HG02759 (cell line): ENCODE measurements at regions not wholly inside any gene's neighbourhood (a gene's known extent, or its start where the extent isn't known, plus 50 kb on each side); places are given as distances from the start of the nearest gene placed in this dataset.
"Not testable (repeated sequence)": the region's sequence is repeated elsewhere in the genome, so short reads cannot be mapped to it uniquely, and the experiment has no call there.

Source experiments
- ATAC-seq: cut with Tn5 transposase; IDR thresholded peaks from one replicate; pipeline ENCODE4 v1.9.1; 2021; ENCODE audit warnings: mild to moderate bottlenecking, moderate library complexity; ENCODE audit not compliant: unreplicated experiment

DNA sequence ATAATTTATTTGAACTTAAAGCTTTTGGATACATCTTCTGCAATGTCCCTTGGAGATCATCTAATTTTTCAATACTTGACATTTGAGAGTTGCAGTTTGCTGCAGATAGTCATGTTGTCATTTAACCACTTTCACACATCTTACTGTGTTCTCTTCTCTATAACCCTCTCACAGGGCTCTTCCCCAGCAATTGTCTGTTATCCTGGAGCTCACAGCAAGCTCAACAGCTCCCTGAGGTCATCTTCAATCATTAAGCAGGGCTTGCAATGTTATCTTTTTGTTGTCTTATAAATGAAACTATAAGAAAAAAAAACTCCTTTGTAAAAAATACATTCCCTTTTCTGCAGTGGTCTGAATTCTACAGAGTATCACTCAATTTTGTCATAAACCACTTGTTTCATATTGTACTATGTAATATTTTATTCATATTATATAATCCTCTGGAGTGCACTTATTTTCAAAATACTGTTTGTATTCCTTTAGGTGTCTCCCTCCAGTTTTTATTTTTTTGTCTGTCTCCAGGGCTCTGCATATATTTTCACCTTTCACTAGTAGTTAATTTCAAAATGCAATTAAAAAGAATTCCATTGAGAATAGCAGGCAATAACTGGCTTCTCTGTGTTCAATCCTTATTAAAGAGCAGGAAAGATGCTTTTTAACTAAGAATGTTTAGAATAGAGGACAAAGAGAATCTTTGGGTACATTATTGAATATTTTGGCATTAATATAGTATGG lies 106.3 kb upstream of the ARSJ start:
- no peak for ATAC-seq

DNA sequence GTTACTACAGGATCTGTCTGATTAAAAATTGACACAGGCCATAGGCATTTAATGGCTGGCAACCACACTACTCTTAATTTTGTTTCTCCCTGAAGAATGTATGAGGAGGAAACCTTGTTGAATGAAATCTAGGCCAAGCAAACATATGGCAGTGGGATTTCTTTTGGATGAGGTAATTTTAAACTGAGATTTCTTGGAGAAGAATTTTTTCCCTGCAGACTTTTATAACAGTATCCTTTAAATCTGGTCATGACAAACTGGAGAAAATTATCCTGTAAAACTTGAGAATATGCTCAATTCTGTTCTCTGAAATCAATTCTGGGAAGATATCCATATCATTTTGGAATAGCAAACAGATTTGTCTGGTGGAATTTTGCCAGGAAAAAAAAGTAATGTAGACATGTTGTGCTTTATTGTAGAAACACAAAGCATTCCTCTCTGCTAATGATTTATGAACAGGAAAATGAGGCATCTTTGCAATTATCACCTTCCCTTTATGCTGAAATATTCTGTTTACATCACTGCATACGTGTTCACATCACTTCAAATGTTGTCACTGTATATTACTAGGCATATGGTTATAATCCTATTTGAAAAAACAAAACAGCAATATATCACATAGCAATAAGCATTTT lies 108.3 kb upstream of the ARSJ start:
- ATAC-seq, result no peak

DNA sequence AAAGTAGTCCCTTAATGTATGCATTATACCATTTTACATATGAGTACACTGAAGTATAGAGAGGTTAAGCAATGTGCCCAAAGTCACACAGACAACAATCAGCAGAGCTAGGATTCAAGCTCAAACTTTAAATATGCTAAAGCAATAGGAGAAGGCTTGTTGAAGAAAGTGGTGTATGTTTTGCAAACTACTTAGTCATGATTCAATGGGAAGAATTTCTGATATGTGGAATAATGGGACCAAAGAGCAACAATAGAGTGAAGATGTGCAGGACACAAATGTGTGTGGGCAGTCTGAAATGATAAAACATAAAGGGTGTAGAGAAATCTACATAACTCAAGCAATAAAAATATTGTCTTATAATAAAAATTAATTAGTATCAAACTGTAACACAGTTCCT lies 109.0 kb upstream of the ARSJ start:
- no peak for ATAC-seq

DNA sequence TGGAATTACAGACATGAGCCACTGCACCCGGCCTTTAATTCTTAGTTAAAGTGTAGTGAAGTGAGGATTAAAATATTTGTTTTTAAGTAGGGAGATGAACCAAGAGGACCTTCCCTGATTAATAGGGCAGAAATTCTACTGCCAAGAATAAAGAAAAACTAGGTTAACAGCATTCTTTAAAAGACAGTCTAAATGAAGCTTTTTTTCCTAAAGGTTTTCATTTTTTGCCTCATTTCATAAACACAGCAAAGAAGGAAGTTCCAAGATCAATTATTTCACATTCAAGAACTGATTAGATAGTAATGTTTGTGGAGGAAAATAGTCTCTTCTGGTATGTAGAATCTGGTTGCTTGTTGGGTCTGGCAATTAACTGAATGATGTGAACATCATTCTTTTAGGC lies 112.1 kb upstream of the ARSJ start:
- ATAC-seq, result no peak

DNA sequence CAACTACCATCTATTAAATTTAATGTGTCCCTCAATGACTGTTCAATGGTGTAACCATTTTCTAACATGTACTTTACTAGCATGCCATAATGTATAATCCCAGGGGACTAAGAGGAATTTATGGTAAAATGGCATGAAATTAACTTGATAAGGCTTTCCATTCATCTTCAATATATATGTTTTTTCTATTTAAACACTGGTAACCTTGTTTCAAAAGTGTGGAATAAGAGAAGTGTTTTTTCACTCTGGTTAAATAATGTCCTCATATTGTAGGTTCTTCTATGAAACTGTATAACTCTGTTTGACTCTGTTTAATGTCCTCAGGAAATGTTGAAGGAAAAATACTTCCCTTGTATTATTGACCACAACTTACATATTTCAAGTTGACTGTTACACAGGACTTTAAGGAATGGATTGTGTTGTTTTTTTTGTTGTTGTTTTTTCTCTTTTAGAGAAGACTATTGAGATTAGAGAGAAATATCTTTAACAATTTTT lies 113.8 kb upstream of the ARSJ start:
- no peak for ATAC-seq

DNA sequence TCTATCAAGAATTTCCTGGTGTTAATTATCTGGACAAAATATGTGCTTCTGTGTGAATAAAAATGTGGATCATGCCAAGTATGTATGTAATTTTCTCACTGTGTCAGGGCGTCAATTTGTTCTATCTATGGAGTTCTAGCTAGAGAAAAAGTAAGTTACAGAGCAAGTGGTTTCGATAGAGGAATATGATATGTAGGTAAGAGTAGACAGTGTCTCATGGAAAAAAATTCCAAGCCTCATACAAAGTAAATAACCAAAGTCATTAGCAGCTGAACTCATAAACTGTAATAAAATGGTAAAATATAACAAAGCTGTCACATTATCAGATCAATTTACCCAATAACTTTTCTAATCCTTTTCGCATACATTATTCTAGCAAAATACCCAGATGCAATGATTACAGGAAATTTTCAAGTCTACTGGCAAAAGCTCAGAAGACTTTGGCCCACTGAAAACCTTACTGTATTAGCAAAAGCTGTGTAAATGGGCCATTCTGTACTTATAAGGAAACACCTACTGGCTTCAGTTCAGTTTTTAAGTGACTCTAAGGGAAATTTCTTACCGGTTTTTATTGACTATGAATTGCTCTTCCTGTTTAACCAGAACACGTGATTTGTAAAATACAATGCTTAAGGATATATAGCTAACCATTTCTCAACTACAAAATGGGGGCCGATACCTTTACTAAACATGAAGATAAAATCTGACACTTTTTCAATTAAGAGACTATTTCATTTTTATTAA lies 121.0 kb upstream of the ARSJ start:
- no peak for ATAC-seq

DNA sequence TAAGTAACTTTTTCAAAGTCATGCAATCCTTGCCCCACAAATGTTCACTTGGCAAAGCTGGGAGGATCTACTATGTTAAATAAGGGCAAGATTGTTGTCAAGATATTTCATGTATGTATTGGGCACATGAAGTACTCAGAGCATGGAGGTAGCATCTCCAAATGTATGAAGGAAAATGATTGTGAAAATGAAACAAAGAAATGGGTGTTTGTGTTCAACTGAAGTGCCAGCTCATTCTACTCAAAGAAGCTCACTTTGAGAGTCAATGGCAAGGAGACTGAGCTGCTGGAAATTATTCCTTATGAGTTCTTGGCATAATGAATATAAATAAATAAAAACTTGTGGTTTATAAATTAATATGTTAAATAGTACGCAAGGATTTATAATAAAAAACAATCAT lies 124.5 kb upstream of the ARSJ start:
- ATAC-seq, result no peak

DNA sequence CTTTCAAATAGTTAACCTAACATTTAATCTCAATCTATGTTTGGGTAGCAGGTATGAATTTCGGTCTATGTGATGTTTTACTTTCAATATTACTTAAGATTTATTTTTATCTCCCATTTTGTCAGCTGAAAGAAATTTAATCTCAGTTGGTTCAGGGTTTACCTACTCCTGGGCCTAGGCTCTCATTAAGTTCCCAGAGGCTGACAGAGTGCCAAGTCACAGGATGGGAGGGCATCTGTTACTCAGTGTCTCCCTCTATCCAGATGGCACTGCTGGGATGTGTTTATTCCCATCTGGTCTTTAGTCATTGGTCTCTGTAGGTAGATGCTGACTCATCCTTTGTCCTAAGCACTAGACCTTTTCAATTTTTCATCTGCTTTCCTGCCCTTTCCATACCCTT lies 129.4 kb upstream of the ARSJ start:
- peak; percentile 74 for ATAC-seq

DNA sequence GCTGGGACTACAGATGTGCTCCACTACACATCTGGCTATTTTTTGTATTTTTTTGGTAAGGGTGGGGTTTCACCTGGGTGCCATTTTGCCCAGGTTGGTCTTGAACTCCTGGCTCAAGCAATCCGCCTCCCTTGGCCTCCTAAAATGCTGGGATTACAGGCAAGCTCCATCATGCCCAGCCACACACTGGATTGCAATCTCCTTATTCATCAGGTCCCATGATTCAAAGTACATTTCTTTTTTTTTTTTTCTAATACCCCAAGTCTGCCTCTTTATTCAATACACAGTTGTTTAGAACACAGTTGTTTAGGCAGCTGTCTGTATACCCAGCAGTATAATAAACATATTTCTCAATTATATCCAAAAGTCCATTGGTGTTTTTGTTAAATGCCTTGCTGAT lies 130.3 kb upstream of the ARSJ start:
- no peak for ATAC-seq

DNA sequence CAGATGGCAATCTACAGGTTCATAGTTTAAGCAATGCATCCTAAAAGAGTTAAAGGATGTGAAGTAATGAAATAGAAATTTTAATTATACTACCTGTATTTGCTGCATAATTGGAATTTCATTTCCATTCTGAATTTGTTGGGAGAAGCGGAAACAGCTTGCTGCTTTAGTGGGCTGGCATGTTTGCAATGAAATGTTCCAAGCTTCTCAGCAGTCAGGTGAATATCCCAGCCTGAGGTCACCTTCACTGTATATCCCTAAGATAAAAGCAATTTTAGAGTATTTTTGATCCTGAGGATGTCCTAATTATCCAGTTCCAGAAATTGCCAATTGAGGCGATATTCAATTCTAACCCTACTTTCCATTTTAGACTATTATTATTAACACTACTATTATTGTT lies 136.1 kb upstream of the ARSJ start:
- no peak for ATAC-seq

DNA sequence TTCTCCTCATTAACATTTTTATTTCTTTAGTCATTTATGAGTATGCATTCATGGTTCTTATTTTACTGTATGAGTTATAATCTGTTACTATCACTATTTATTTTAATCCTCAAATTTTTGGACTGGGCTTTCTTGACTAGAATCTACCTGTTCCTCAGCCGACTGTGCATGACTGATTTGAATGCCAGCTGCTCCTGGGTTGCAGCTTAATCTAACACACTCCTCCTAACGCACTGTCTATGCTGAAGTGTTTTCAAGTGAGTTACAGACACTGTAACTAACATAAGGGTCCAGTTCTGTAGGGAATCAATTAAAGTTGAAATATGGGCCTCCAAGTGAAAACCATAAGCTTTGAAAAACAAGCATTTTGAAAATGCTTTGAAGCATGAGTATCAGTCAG lies 137.4 kb upstream of the ARSJ start:
- no peak for ATAC-seq

DNA sequence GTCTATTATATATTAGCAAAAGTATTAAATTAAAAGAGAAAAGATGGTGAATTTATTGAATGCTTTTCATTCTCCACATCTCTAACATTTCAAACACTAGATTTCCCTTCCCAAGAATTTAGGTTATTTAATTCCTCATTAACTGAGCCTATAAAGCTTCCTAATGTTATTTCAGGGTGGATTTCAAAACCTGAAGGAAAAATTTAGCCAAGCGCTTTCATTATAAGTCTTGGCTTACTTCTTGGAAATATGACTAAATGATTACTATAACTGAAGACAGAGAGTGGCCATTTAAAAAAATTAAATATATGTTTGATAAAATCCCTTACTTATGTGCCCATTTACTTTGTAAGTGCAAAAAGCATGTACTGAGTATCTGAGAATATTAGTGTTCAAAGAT lies 141.8 kb upstream of the ARSJ start:
- ATAC-seq, result no peak

DNA sequence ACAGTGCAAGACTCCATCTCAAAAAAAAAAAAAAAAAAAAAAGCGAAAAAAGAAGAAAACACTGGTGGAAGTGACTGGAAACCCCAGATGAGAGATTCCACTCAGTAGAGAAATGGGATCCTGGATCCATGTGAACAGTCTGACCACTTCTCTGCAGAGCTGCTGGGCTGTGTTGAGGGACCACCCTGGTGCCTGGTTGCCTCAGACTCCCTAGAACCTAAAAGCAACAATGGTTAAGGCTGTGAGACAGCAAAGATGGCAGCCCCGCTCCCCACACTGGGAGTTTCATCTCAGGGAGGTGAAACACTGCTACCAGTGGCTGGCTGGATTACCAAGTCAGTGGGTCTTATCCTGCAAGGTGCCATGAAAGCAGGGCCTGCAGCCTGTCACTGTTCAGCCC lies 152.8 kb upstream of the ARSJ start:
- no peak for ATAC-seq

DNA sequence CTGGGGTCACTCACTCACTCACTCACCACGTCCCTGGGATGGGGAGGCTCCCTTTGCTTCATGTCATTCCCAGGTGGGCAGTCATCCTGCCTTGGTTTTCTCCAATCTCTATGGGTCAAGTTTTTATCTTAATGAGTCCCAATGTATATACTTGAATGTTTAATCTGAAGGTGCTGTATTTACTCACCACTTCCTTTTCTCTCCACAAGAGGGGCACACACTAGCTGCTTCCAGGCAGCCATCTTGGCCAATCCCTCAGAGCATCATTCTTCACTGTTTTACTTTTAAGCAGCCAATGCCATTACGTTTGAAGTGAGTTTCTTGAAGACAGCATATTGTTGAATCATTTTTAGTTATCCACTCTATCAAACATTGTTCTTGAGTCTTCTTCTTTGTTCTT lies 153.4 kb upstream of the ARSJ start:
- peak; percentile 78 for ATAC-seq

DNA sequence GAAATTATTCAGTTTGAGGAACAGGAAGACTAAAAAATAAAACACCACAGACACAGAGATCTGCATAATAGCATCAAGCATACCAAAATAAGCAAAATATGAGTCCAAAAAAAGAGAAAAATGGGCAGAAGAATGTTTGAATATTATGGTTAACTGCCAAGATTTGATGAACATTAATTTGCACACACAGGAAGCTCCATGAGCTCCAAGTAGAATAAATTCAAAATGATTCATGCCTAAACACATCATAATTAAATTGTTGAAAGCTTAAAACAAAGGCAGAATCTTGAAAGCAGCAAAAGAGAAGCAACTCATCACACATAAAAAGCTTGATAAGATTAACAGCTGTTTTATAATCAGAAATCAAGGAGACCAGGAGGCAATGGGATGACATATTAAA lies 156.6 kb upstream of the ARSJ start:
- ATAC-seq, result no peak

DNA sequence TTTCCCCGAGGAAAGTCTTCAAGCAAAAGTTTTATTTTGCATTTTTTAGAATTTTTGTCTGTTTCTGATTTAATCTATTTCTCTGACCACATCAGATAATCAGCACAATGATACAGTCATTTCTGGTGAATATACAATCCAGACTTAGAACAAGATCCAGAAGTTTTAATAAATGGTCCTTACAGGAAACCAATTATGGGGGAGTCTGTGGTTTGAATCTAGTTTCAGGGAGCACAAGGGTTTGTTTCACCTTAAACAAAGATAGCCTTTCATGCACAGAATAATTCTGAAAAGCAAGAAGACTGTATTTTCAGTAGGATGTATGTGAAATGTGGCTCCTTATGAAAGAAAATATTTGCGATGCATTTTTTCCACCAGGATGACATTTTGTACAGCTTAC lies 158.5 kb upstream of the ARSJ start:
- no peak for ATAC-seq

DNA sequence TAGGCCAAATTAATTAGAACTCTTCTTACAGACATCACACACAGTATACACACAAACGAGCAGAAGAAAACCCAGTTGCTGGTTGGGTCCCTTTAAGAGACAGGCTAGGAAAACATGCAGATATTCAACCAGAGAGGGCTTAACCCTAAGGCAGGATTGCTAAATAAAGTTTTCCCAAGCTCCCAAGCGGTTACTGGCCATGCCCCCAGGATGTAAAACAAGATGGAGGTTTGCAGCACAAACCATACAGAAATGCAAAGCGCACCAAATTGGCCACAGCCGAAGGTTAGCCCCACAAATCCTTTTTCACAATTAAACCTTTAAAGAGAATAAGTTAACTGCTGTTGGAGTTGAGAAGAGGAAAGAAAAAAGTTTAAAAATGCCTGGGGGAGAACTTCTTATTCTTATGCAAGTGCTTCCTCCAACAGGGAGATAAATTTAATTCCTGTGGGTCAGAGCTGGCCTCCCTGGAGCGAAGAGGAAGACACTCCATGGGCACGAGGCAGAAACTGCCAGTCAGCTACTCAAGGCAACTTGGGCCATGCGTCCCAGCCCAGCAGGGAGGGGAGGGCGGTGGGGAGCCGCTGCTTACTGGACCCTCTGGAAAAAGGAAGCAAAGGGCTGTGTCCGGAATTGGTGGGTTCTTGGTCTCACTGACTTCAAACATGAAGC lies 167.6 kb upstream of the ARSJ start:
- ATAC-seq, result peak; percentile 48

DNA sequence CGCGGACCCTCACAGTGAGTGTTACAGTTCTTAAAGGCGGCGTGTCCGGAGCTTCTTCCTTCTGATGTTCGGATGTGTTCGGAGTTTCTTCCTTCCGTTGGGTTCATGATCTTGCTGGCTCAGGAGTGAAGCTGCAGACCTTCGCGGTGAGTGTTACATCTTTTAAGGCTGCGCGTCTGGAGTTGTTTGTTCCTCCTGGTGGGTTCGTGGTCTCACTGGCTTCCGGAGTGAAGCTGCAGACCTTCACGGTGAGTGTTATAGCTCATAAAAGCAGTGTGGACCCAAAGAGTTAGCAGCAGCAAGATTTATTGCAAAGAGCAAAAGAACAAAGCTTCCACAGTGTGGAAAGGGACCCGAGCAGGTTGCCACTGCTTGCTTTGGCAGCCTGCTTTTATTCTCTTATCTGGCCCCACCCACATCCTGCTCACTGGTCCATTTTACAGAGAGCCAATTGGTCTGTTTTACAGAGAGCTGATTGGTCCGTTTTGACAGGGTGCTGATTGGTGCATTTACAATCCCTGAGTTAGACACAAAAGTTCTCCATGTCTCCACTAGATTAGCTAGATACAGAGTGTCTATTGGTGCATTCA lies 168.3 kb upstream of the ARSJ start:
- ATAC-seq, result peak; percentile 13

DNA sequence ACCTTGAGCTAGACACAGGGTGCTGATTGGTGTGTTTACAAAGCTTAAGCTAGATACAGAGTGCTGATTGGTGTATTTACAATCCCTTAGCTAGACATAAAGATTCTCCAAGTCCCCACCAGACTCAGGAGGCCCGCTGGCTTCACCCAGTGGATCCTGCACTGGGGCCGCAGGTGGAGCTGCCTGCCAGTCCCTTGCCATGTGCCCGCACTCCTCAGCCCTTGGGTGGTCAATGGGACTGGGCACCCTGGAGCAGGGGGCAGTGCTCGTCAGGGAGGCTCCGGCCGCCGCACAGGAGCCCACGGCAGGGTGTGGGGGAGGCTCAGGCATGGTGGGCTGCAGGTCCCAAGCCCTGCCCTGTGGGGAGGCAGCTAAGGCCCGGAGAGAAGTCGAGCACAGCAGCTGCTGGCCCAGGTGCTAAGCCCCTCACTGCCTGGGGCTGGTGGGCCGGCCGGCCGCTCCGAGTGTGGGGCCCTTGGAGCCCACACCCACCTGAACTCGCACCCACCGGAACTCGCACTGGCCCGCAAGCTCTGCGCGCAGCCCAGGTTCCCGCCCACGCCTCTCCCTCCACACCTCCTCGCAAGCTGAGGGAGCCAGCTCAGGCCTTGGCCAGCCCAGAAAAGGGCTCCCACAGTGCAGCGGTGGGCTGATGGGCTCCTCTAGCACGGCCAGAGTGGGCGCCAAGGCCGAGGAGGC lies 169.1 kb upstream of the ARSJ start:
- not testable (repeated sequence) for ATAC-seq

DNA sequence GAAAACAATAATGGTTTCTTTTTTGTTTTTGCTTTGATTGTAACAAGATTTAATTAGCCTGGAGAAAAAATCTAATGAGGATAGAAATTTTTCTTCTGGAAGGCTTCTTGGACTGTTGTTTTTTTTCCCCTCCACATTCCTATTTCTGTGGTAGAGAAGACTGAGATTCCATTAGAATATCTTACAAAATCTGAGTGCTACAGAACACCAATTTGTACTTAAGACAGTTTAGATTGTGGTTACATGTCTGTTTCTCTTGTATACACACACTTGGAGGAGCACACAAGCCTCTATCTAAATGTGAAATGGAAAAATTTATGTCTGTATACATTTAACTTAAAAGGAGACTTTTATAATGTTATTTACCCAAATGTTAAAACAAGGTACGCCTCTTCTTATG lies 176.9 kb upstream of the ARSJ start:
- no peak for ATAC-seq

DNA sequence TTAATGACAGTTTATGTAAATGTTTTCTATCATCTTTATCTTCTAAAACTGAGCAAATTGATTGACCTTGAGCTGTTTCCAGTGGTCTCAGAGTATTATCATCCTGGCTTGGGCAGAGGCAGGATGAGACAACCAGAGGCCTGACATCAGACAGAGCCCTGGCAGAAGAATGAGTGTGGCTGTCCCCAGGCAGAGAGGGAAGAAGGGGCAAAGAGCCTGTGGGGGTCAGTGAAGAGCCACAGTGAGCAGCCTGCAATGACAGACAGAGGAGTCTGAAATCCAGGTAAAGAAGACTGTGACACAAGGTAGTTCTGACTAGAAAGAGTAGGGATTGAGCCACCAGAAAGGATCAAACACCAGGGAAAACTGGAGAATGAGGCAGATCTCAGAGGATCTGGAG lies 182.4 kb upstream of the ARSJ start:
- no peak for ATAC-seq
